HL-60 (cell line): ENCODE measurements at regions not wholly inside any gene's neighbourhood (a gene's known extent, or its start where the extent isn't known, plus 50 kb on each side); places are given as distances from the start of the nearest gene placed in this dataset.

ENCODE experiments used
- DNase-seq, 2 experiments: peaks; one replicate each; pipeline ENCODE4 v3.0.0-alpha.2; 2010 to 2020; ENCODE audit warnings: low read depth in 1 of 2, low spot score in 1 of 2
- H3K27ac ChIP-seq: fragments of 250-450 bp; sonication (Bioruptor Pico); replicated peaks from 2 replicates; pipeline ENCODE4 v1.5.1; 2020; ENCODE audit warnings: mild to moderate bottlenecking, moderate library complexity
- H3K27me3 ChIP-seq: fragments of 250-450 bp; sonication (Bioruptor Pico); 2 replicates; pipeline ENCODE4 v1.5.1; 2021; ENCODE audit warnings: mild to moderate bottlenecking, moderate library complexity; ENCODE audit not compliant: insufficient read depth, poor library complexity, severe bottlenecking
- H3K4me3 ChIP-seq: replicated peaks from 2 replicates; pipeline ENCODE4 v1.5.1; 2011; ENCODE audit warnings: mild to moderate bottlenecking, control low read depth, low read length; ENCODE audit not compliant: insufficient read depth
- CTCF ChIP-seq: IDR thresholded peaks from one replicate; pipeline ENCODE4 v1.5.1; 2011; ENCODE audit warnings: low read length, control low read depth, inconsistent platforms; ENCODE audit not compliant: insufficient read depth
- GABPA ChIP-seq: IDR thresholded peaks from 2 replicates; pipeline ENCODE4 v1.6.1; 2012; ENCODE audit warnings: low read depth
- POLR2AphosphoS5 ChIP-seq: IDR thresholded peaks from 2 replicates; pipeline ENCODE4 v1.6.1; 2012; ENCODE audit warnings: low read depth
- REST ChIP-seq: IDR thresholded peaks from 2 replicates; pipeline ENCODE4 v1.6.1; 2012; ENCODE audit warnings: low read depth; ENCODE audit not compliant: insufficient replicate concordance
- SPI1 ChIP-seq: IDR thresholded peaks from 2 replicates; pipeline ENCODE4 v1.6.1; 2012; ENCODE audit warnings: low read depth, mild to moderate bottlenecking, borderline replicate concordance

- H3K27me3 ChIP-seq: peaks cover 4% of the 10 kb centered on the region
- no peak overlapping the region for H3K4me3 ChIP-seq
- no peak for DNase-seq
- no peak overlapping the region for H3K27ac ChIP-seq
- no peak for TF ChIP-seq REST
- no peak for TF ChIP-seq POLR2AphosphoS5
- no peak for TF ChIP-seq SPI1
- no peak for TF ChIP-seq GABPA
- no peak for TF ChIP-seq CTCF
These were observed 200.3 kb upstream of the IL12A start for GRCh38 chr3:159788291-159788690.

- Histone ChIP-seq H3K27me3 (peaks cover 4% of the 10 kb centered on the region), H3K27ac (no peak overlapping the region), H3K4me3 (no peak overlapping the region)
- no peak for DNase-seq
- no peak for TF ChIP-seq GABPA
- TF ChIP-seq SPI1: no peak
- no peak for TF ChIP-seq POLR2AphosphoS5
- no peak for TF ChIP-seq REST
- no peak for TF ChIP-seq CTCF
These were observed 199.6 kb upstream of the IL12A start for GRCh38 chr3:159789017-159789416.

- Histone ChIP-seq H3K4me3 (no peak overlapping the region), H3K27ac (no peak overlapping the region)
- no peak for TF ChIP-seq CTCF
- TF ChIP-seq SPI1: no peak
- no peak for TF ChIP-seq POLR2AphosphoS5
- TF ChIP-seq GABPA: no peak
- no peak for TF ChIP-seq REST
These were observed 198.6 kb upstream of the IL12A start for GRCh38 chr3:159789742-159790635.

More at GRCh38 chr3:159789742-159790635, 198.6 kb upstream of the IL12A start:
- DNase-seq: no peak
- peaks cover 4% of the 10 kb centered on the region for H3K27me3 ChIP-seq
